Coronary artery (tissue), 2 donors: ENCODE measurements at regions not wholly inside any gene's neighbourhood (a gene's known extent, or its start where the extent isn't known, plus 50 kb on each side); places are given as distances from the start of the nearest gene placed in this dataset.

Source experiments
- DNase-seq: peaks from one replicate; pipeline ENCODE4 v3.0.0-alpha.2; 2017; ENCODE audit warnings: low spot score
- H3K27ac ChIP-seq, 2 donors: fragments of 200-600 bp; sonication (generic); one replicate each; pipeline ENCODE4 v1.5.1; 2016 to 2019
- H3K4me3 ChIP-seq: fragments of 200-600 bp; sonication (generic); 2 replicates; pipeline ENCODE4 v1.5.1; 2016; ENCODE audit warnings: mild to moderate bottlenecking, moderate library complexity
- CTCF ChIP-seq: fragments of 200-600 bp; sonication (generic); IDR thresholded peaks from one replicate; pipeline ENCODE4 v1.5.1; 2019; ENCODE audit warnings: antibody characterized with exemption

- no peak overlapping the region for H3K4me3 ChIP-seq
- no peak for DNase-seq
- no peak for TF ChIP-seq CTCF
- H3K27ac ChIP-seq: no peak overlapping the region
Measured at GRCh38 chr15:57884936-57885335, 178.4 kb downstream of the POLR2M start.

- Histone ChIP-seq H3K27ac (no peak overlapping the region), H3K4me3 (no peak overlapping the region)
- no peak for DNase-seq
- no peak for TF ChIP-seq CTCF
Measured at GRCh38 chr15:57885435-57885834, 178.9 kb downstream of the POLR2M start.

GRCh38 chr15:57887825-57888224, 177.7 kb downstream of the ALDH1A2 start:
- DNase-seq: no peak
- no peak overlapping the region for H3K27ac ChIP-seq
- TF ChIP-seq CTCF: no peak
- no peak overlapping the region for H3K4me3 ChIP-seq

- Histone ChIP-seq H3K27ac (no peak overlapping the region), H3K4me3 (no peak overlapping the region)
- DNase-seq: no peak
- no peak for TF ChIP-seq CTCF
Measured at GRCh38 chr15:57890351-57890750, 175.2 kb downstream of the ALDH1A2 start.

- DNase-seq: no peak
- Histone ChIP-seq H3K4me3 (no peak overlapping the region), H3K27ac (no peak overlapping the region)
- TF ChIP-seq CTCF: no peak
Measured at GRCh38 chr15:57890878-57891277, 174.6 kb downstream of the ALDH1A2 start.

GRCh38 chr15:57892181-57892580, 173.3 kb downstream of the ALDH1A2 start:
- no peak for DNase-seq
- no peak for TF ChIP-seq CTCF
- Histone ChIP-seq H3K4me3 (no peak overlapping the region), H3K27ac (no peak overlapping the region)

- H3K27ac ChIP-seq: no peak overlapping the region
- H3K4me3 ChIP-seq: no peak overlapping the region
- no peak for TF ChIP-seq CTCF
- no peak for DNase-seq
Measured at GRCh38 chr15:57893040-57893439, 172.5 kb downstream of the ALDH1A2 start.
